ENCODE measurements at regions not wholly inside any gene's neighbourhood (a gene's known extent, or its start where the extent isn't known, plus 50 kb on each side); places are given as distances from the start of the nearest gene placed in this dataset.

DNA sequence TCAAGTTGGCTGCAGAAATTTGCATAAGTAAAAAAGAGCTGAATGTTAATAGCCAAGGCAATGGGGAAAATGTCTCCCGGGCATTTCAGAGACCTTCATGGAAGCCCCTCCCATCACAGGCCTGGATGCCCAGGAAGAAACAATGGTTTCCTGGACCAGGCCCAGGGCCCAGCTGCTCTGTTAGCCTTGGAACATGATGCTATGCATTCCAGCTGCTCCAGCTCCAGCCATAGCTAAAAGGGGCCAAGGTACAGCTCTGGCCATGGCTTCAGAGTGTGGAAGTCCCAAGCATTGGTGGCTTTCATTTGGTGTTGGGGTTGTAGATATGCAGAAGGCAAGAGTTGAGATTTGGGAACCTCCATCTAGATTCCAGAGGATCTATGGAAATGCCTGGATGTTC, 508.3 kb downstream of the SPRY1 start:
- TF ChIP-seq, protein P1, sequence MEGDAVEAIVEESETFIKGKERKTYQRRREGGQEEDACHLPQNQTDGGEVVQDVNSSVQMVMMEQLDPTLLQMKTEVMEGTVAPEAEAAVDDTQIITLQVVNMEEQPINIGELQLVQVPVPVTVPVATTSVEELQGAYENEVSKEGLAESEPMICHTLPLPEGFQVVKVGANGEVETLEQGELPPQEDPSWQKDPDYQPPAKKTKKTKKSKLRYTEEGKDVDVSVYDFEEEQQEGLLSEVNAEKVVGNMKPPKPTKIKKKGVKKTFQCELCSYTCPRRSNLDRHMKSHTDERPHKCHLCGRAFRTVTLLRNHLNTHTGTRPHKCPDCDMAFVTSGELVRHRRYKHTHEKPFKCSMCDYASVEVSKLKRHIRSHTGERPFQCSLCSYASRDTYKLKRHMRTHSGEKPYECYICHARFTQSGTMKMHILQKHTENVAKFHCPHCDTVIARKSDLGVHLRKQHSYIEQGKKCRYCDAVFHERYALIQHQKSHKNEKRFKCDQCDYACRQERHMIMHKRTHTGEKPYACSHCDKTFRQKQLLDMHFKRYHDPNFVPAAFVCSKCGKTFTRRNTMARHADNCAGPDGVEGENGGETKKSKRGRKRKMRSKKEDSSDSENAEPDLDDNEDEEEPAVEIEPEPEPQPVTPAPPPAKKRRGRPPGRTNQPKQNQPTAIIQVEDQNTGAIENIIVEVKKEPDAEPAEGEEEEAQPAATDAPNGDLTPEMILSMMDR (IDR thresholded peaks at IDR 0.05): no peak
- Mint-ChIP-seq H3K9me3 (peaks cover 3% of the 10 kb centered on the region in 2 donors), H3K4me1 (no peaks in the 10 kb centered on the region), H3K4me3 (no peak overlapping the region), H3K27me3 (ENCODE audit: low read depth in 2 of 2) (no peaks in the 10 kb centered on the region), H3K27ac (no peak overlapping the region), H3K36me3 (no peaks in the 10 kb centered on the region)
- no peak for ATAC-seq
- H3K36me3 ChIP-seq (ENCODE audit: control insufficient read depth, insufficient read depth, low read length): no peaks in the 10 kb centered on the region
- intact Hi-C loops (cut with micrococcal nuclease): no loop called here
- peaks cover 3% of the 10 kb centered on the region for H3K9me3 ChIP-seq (ENCODE audit: control insufficient read depth, insufficient read depth, low read length)
- H3K27ac ChIP-seq (ENCODE audit: low read length): no peak overlapping the region
- no peaks in the 10 kb centered on the region for H3K27me3 ChIP-seq (ENCODE audit: control insufficient read depth, insufficient read depth, low read length)
- H3K4me1 ChIP-seq (ENCODE audit: control insufficient read depth, insufficient read depth, low read length): no peaks in the 10 kb centered on the region
- H3K4me3 ChIP-seq (ENCODE audit: low read length): no peak overlapping the region
- no peak for DNase-seq
- 100% methylated on average over 1 of the region's 1 CpG for WGBS (ENCODE audit: insufficient coverage)

DNA sequence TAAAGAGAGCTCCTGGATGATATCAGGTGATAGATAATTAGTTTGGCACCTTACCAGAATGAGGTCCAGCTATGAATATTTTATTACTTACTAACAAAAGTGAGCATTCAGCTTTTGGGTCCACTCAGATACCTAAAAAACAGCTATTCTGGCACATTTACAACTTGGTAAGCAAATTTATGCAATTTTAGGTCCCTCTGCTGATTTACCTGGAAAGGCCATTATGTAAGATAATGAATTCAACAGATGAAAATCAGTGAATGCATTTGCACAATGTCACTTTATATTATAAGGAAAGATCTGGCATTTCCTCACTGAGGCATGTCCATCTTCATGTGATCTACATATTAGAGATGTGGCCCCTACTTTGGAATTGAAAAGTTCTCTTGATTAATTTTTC, 517.0 kb downstream of the SPRY1 start:
- Histone ChIP-seq H3K27me3 (ENCODE audit: control insufficient read depth, insufficient read depth, low read length) (no peaks in the 10 kb centered on the region), H3K36me3 (ENCODE audit: control insufficient read depth, insufficient read depth, low read length) (no peaks in the 10 kb centered on the region), H3K4me1 (ENCODE audit: control insufficient read depth, insufficient read depth, low read length) (no peaks in the 10 kb centered on the region), H3K27ac (ENCODE audit: low read length) (no peak overlapping the region), H3K4me3 (ENCODE audit: low read length) (no peak overlapping the region), H3K9me3 (ENCODE audit: control insufficient read depth, insufficient read depth, low read length) (no peaks in the 10 kb centered on the region)
- Mint-ChIP-seq H3K9me3 (peaks cover 2% of the 10 kb centered on the region in 2 donors), H3K36me3 (no peaks in the 10 kb centered on the region), H3K27me3 (ENCODE audit: low read depth in 2 of 2) (no peaks in the 10 kb centered on the region), H3K4me1 (no peaks in the 10 kb centered on the region), H3K4me3 (no peak overlapping the region), H3K27ac (no peak overlapping the region)
- TF ChIP-seq, protein P1 (IDR thresholded peaks at IDR 0.05): no peak
- intact Hi-C loops (cut with micrococcal nuclease): no loop called here
- ATAC-seq (no peak), DNase-seq (no peak)

DNA sequence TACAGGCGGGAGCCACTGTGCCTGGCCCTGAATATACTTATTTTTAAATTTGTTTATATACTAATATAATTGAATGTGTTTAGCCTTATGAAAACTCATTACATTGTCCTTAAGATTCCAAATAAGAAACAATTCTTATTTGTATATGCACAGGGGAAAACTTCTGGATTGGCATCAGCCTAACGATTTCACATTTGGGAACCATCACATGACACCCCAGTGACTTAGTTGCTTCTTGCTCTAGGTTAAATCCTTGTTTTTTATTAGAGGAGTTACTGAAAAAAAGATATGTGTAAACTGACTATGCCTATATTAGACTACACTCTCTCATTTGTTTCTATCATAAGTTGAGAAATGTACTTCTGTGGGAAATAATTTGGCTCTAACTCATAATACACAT, 520.2 kb downstream of the SPRY1 start:
- no peak for ATAC-seq
- H3K27ac Mint-ChIP-seq: no peak overlapping the region
- no peak overlapping the region for H3K27ac ChIP-seq (ENCODE audit: low read length)
- H3K4me3 ChIP-seq (ENCODE audit: low read length): no peak overlapping the region
- no peaks in the 10 kb centered on the region for H3K27me3 Mint-ChIP-seq (ENCODE audit: low read depth in 2 of 2)
- no peaks in the 10 kb centered on the region for H3K4me1 Mint-ChIP-seq
- no peaks in the 10 kb centered on the region for H3K27me3 ChIP-seq (ENCODE audit: control insufficient read depth, insufficient read depth, low read length)
- no peak for DNase-seq
- no peaks in the 10 kb centered on the region for H3K36me3 ChIP-seq (ENCODE audit: control insufficient read depth, insufficient read depth, low read length)
- H3K4me1 ChIP-seq (ENCODE audit: control insufficient read depth, insufficient read depth, low read length): no peaks in the 10 kb centered on the region
- H3K9me3 ChIP-seq (ENCODE audit: control insufficient read depth, insufficient read depth, low read length): no peaks in the 10 kb centered on the region
- no peaks in the 10 kb centered on the region for H3K9me3 Mint-ChIP-seq
- no peaks in the 10 kb centered on the region for H3K36me3 Mint-ChIP-seq
- intact Hi-C loops (cut with micrococcal nuclease): no loop called here
- TF ChIP-seq, protein P1 (IDR thresholded peaks at IDR 0.05): no peak
- H3K4me3 Mint-ChIP-seq: no peak overlapping the region
- no CpG with 5 or more reads among the region's 2 CpGs for WGBS (ENCODE audit: insufficient coverage)

DNA sequence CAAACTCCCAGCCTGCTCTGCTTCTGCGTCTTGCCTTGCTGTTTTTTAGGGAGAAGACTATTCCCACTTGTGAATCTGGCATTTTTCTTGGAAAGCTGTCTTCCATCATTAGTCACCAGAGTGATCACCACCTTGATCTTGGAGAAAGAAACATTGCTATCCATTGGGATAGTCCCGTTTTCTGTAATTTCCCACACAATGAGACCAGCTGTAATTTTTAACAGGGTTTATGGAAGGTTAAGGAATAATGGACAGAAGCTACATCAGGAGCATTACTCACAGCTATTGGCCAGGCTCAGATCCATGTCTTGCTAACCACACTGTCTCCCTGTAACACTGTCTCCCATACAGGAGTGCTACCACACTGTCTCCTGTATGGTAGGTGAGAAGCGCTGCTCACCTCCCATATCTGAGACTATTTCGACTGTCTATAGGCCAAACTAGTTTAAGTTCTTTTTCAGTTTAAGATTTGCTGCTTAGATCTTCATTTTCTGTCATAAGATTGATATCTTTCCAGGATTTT, 523.0 kb downstream of the SPRY1 start:
- ATAC-seq: no peak
- H3K4me1 Mint-ChIP-seq: no peaks in the 10 kb centered on the region
- Histone ChIP-seq H3K4me1 (ENCODE audit: control insufficient read depth, insufficient read depth, low read length) (no peaks in the 10 kb centered on the region), H3K27ac (ENCODE audit: low read length) (no peak overlapping the region), H3K4me3 (ENCODE audit: low read length) (no peak overlapping the region), H3K27me3 (ENCODE audit: control insufficient read depth, insufficient read depth, low read length) (no peaks in the 10 kb centered on the region), H3K9me3 (ENCODE audit: control insufficient read depth, insufficient read depth, low read length) (no peaks in the 10 kb centered on the region), H3K36me3 (ENCODE audit: control insufficient read depth, insufficient read depth, low read length) (no peaks in the 10 kb centered on the region)
- no peaks in the 10 kb centered on the region for H3K9me3 Mint-ChIP-seq
- no peak for DNase-seq
- whole genome bisulfite sequencing (ENCODE audit: insufficient coverage): 87% methylated on average over 4 of the region's 4 CpGs
- H3K36me3 Mint-ChIP-seq: no peaks in the 10 kb centered on the region
- no peak overlapping the region for H3K4me3 Mint-ChIP-seq
- no peaks in the 10 kb centered on the region for H3K27me3 Mint-ChIP-seq (ENCODE audit: low read depth in 2 of 2)
- intact Hi-C loops (cut with micrococcal nuclease): no loop called here
- no peak overlapping the region for H3K27ac Mint-ChIP-seq
- TF ChIP-seq, protein P1 (IDR thresholded peaks at IDR 0.05): no peak
